GM12878 (cell line): ENCODE measurements at regions not wholly inside any gene's neighbourhood (a gene's known extent, or its start where the extent isn't known, plus 50 kb on each side); places are given as distances from the start of the nearest gene placed in this dataset.

Source experiments
- ATAC-seq: fragments of 200-7000 bp; cut with Tn5 transposase; 3 replicates; pipeline ENCODE4 v1.9.1; 2020; ENCODE audit warnings: mild to moderate bottlenecking, moderate library complexity
- BruUV-seq: library from RNA; stranded (reverse); fragments of 400-500 nt; replicated peaks from 2 replicates; lab custom pipeline; 2021; lab: Mats Ljungman, UMichigan
- CTCF ChIA-PET: fragments of 300-600 bp; sonication (Branson Sonifier 250); formaldehyde crosslinking; extraction: SDS; loops from one replicate; lab custom pipeline; 2021; ENCODE audit warnings: inconsistent platforms; lab: Yijun Ruan, JAX
- POLR2A ChIA-PET: fragments of 350-600 bp; formaldehyde crosslinking; extraction: SDS; loops from one replicate; lab custom pipeline; 2021; ENCODE audit warnings: inconsistent platforms; lab: Charles Lee
- RAD21 ChIA-PET: fragments of 300-600 bp; sonication (Branson Sonifier 250); formaldehyde crosslinking; loops from one replicate; lab custom pipeline; 2023; ENCODE audit warnings: antibody characterized with exemption; ENCODE audit not compliant: unreplicated experiment; lab: Charles Lee
- SMC1A ChIA-PET: fragments of 300-600 bp; sonication (Branson Sonifier 250); formaldehyde crosslinking; loops from one replicate; lab custom pipeline; 2023; ENCODE audit not compliant: unreplicated experiment, uncharacterized antibody; lab: Charles Lee
- DNase-seq: peaks from one replicate; pipeline ENCODE4 v3.0.0-alpha.2; 2011; ENCODE audit warnings: low read depth, low spot score
- FAIRE-seq: peaks from 3 replicates; lab custom pipeline; 2011; peaks lifted over from hg19 to GRCh38; lab: Jason Lieb, UNC
- H2AFZ ChIP-seq: 2 replicates; pipeline ENCODE4 v1.6.0; 2011; ENCODE audit warnings: low read depth, low read length, control low read depth; ENCODE audit not compliant: control insufficient read depth
- H3K27ac ChIP-seq: 2 replicates; pipeline ENCODE4 v1.5.1; 2011; ENCODE audit warnings: control low read depth; ENCODE audit not compliant: control insufficient read depth, insufficient read depth
- H3K27me3 ChIP-seq, 2 experiments: replicated peaks in 1 of 2; 2 replicates each; pipeline versions ENCODE4 v1.6.0 to v1.6.1; 2011; ENCODE audit warnings: low read length in 1 of 2; ENCODE audit not compliant: control insufficient read depth in 2 of 2, insufficient read depth in 2 of 2
- H3K36me3 ChIP-seq, 2 experiments: 2 replicates each; pipeline ENCODE4 v1.5.1; 2011; ENCODE audit warnings: low read length in 1 of 2; ENCODE audit not compliant: control insufficient read depth in 2 of 2, insufficient read depth in 2 of 2
- H3K4me1 ChIP-seq: 2 replicates; pipeline ENCODE4 v1.6.1; 2011; ENCODE audit warnings: mild to moderate bottlenecking, low read length, moderate library complexity, mixed read lengths; ENCODE audit not compliant: control insufficient read depth, insufficient read depth
- H3K4me2 ChIP-seq: 2 replicates; pipeline ENCODE4 v1.6.0; 2011; ENCODE audit warnings: control low read depth; ENCODE audit not compliant: control insufficient read depth, insufficient read depth
- H3K4me3 ChIP-seq: fragments of 200-600 bp; sonication (generic); 2 replicates; pipeline ENCODE4 v1.5.1; 2016
- H3K79me2 ChIP-seq: 2 replicates; pipeline ENCODE4 v1.6.0; 2011; ENCODE audit warnings: low read length; ENCODE audit not compliant: control insufficient read depth, insufficient read depth
- H3K9ac ChIP-seq: 2 replicates; pipeline ENCODE4 v1.8.0; 2011; ENCODE audit warnings: low read length, control low read depth, mixed read lengths; ENCODE audit not compliant: control insufficient read depth, insufficient read depth
- H3K9me3 ChIP-seq: replicated peaks from 3 replicates; pipeline ENCODE4 v1.5.1; 2011; ENCODE audit warnings: mild to moderate bottlenecking, low read length; ENCODE audit not compliant: control insufficient read depth, insufficient read depth
- H4K20me1 ChIP-seq: 2 replicates; pipeline ENCODE4 v1.6.0; 2011; ENCODE audit not compliant: control insufficient read depth, insufficient read depth
- BMI1 ChIP-seq: fragments of 450-650 bp; IDR thresholded peaks from 2 replicates; pipeline ENCODE4 v1.6.1; 2016; ENCODE audit warnings: mild to moderate bottlenecking, moderate library complexity, borderline replicate concordance
- MLLT1 ChIP-seq: fragments of 450-650 bp; IDR thresholded peaks from 2 replicates; pipeline ENCODE4 v1.6.1; 2016; ENCODE audit warnings: mild to moderate bottlenecking
- PAX5 ChIP-seq: IDR thresholded peaks from 2 replicates; pipeline ENCODE4 v1.6.1; 2011; ENCODE audit warnings: low read depth, low read length, borderline replicate concordance
- POLR2A ChIP-seq: IDR thresholded peaks from 2 replicates; pipeline ENCODE4 v1.6.1; 2011; ENCODE audit warnings: low read depth, mild to moderate bottlenecking, low read length
- POLR2AphosphoS5 ChIP-seq: IDR thresholded peaks from 2 replicates; pipeline ENCODE4 v1.6.1; 2011; ENCODE audit warnings: mild to moderate bottlenecking, low read length, inconsistent platforms
- RCOR1 ChIP-seq: conservative IDR thresholded peaks from 2 replicates; pipeline ENCODE4 v1.6.1; 2012; ENCODE audit warnings: low read depth, low read length, improper control_type of control experiment
- SIX5 ChIP-seq: IDR thresholded peaks from 2 replicates; pipeline ENCODE4 v1.6.1; 2011; ENCODE audit warnings: mild to moderate bottlenecking, low read depth, low read length, moderate library complexity; ENCODE audit not compliant: severe bottlenecking
- SP1 ChIP-seq: IDR thresholded peaks from one replicate; pipeline ENCODE4 v1.6.1; 2011; ENCODE audit warnings: low read depth, low read length
- SUZ12 ChIP-seq: fragments of 200-600 bp; sonication (generic); IDR thresholded peaks from one replicate; pipeline ENCODE4 v1.6.1; 2018; ENCODE audit warnings: antibody characterized with exemption, mild to moderate bottlenecking; ENCODE audit not compliant: unreplicated experiment
- TCF3 ChIP-seq: IDR thresholded peaks from 2 replicates; pipeline ENCODE4 v1.6.1; 2012; ENCODE audit warnings: low read depth, mild to moderate bottlenecking, low read length, borderline replicate concordance; ENCODE audit not compliant: insufficient read depth
- ZNF592 ChIP-seq: fragments of 450-650 bp; IDR thresholded peaks from 2 replicates; pipeline ENCODE4 v1.6.1; 2017; ENCODE audit warnings: mild to moderate bottlenecking, moderate library complexity
- WGBS: methylation state at CpG from one replicate; pipeline ENCODE4 v1.1.6; 2016; ENCODE audit warnings: low lambda C conversion rate; ENCODE audit not compliant: insufficient replicate concordance, insufficient coverage; ENCODE audit errors: missing lambda C conversion rate; 5-methylcytosine and 5-hydroxymethylcytosine counted together
- in situ Hi-C: fragments of 300-500 bp; cut with MboI; formaldehyde crosslinking; loops from 9 replicates; pipeline ENCODE4 v1.14.3; 2018; ENCODE audit warnings: mixed read lengths
- intact Hi-C: fragments of 100-400 bp; cut with micrococcal nuclease; formaldehyde crosslinking; loops from one replicate; pipeline ENCODE4 v1.14.2; 2022; ENCODE audit not compliant: unreplicated experiment
- TF ChIP-seq, protein P1 (sequence below): IDR thresholded peaks from 2 replicates; pipeline ENCODE4 v1.6.1; 2011; ENCODE audit warnings: borderline replicate concordance, low read depth, mild to moderate bottlenecking, moderate library complexity, mixed read lengths, low read length; ENCODE audit not compliant: insufficient read depth; ENCODE audit errors: extremely low read length
- TF ChIP-seq, protein P2 (sequence below), 3 experiments: IDR thresholded peaks in 2 of 3; conservative IDR thresholded peaks in 1 of 3; 2 replicates each; pipeline ENCODE4 v1.5.1; 2011; ENCODE audit warnings: low read depth in 3 of 3, low read length in 3 of 3, mild to moderate bottlenecking in 3 of 3, control low read depth in 2 of 3, moderate library complexity in 2 of 3, inconsistent platforms in 1 of 3, mixed read lengths in 1 of 3; ENCODE audit not compliant: control insufficient read depth in 2 of 3, insufficient read depth in 1 of 3; ENCODE audit errors: extremely low read depth in 1 of 3

DNA sequence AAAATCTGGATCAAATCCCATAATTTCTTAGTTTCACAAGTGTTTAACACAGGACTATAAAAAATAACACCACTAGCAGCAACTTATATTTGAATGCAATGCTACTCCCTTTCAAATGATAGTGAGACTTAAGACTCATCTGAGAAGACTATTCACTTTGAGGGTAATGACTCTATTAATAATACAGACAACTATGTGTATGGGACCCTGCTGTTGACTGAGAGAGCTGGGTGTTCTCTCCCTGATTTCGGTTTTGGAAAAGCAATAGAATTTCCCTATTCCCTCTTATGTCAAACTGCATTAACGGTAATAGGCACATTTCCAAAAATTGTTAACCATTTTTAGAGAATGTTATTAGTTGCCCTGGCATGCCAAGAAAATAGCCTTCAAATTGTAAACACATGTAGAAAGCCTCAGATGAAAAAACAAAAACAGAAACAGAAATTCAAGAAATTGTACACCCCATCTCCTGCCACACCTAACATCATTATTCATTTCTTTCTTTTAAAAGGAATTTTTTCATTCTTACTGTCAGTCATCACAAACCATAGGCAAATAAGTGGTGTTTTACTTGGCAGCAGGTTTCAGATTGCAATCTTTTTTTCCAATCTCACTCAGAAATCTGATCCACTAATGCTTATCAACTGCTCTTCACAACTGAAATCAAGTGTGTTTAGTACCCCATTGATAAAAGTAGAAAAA, 153.7 kb downstream of the TFPI2 start (continued):
- no peak for TF ChIP-seq TCF3
- no peak for TF ChIP-seq POLR2A
- TF ChIP-seq RCOR1: no peak
- TF ChIP-seq BMI1: no peak
- no peak for TF ChIP-seq SIX5
- TF ChIP-seq, protein P1, sequence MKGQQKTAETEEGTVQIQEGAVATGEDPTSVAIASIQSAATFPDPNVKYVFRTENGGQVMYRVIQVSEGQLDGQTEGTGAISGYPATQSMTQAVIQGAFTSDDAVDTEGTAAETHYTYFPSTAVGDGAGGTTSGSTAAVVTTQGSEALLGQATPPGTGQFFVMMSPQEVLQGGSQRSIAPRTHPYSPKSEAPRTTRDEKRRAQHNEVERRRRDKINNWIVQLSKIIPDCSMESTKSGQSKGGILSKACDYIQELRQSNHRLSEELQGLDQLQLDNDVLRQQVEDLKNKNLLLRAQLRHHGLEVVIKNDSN: no peak

- Histone ChIP-seq H3K36me3 (no peaks in the 10 kb centered on the region), H3K27ac (no peak overlapping the region), H2AFZ (no peak overlapping the region), H3K9me3 (no peaks in the 10 kb centered on the region), H3K4me1 (no peaks in the 10 kb centered on the region), H3K79me2 (no peaks in the 10 kb centered on the region), H3K4me3 (no peak overlapping the region), H3K4me2 (no peak overlapping the region), H3K27me3 (no peaks in the 10 kb centered on the region), H4K20me1 (no peaks in the 10 kb centered on the region), H3K9ac (no peak overlapping the region)
- FAIRE-seq (no peak), DNase-seq (no peak), ATAC-seq (no peak)
- POLR2A ChIA-PET: no interaction called here
- BruUV-seq: no TSS peak
- in situ Hi-C loops (no loop called here), intact Hi-C loops (no loop called here)
- CTCF ChIA-PET: no interaction called here
- SMC1A ChIA-PET: no interaction called here
- RAD21 ChIA-PET: no interaction called here
- WGBS: 26% methylated on average over 2 of the region's 2 CpGs
- no peak for TF ChIP-seq POLR2AphosphoS5
- no peak for TF ChIP-seq ZNF592
- no peak for TF ChIP-seq SP1
- no peak for TF ChIP-seq MLLT1
- TF ChIP-seq SUZ12: no peak
- TF ChIP-seq, protein P2, sequence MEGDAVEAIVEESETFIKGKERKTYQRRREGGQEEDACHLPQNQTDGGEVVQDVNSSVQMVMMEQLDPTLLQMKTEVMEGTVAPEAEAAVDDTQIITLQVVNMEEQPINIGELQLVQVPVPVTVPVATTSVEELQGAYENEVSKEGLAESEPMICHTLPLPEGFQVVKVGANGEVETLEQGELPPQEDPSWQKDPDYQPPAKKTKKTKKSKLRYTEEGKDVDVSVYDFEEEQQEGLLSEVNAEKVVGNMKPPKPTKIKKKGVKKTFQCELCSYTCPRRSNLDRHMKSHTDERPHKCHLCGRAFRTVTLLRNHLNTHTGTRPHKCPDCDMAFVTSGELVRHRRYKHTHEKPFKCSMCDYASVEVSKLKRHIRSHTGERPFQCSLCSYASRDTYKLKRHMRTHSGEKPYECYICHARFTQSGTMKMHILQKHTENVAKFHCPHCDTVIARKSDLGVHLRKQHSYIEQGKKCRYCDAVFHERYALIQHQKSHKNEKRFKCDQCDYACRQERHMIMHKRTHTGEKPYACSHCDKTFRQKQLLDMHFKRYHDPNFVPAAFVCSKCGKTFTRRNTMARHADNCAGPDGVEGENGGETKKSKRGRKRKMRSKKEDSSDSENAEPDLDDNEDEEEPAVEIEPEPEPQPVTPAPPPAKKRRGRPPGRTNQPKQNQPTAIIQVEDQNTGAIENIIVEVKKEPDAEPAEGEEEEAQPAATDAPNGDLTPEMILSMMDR (IDR thresholded peaks at IDR 0.05 in 2 of 3, conservative IDR thresholded peaks at IDR 0.05 in 1 of 3; ENCODE audit: control insufficient read depth in 2 of 3, extremely low read depth in 1 of 3, insufficient read depth in 1 of 3, low read depth in 3 of 3, low read length in 3 of 3): no peak
- TF ChIP-seq PAX5: no peak
- no peak for TF ChIP-seq RCOR1
Measured at GRCh38 chr7:93728292-93728691, 153.8 kb upstream of the CALCR start.
